Stimulated activated CD8-positive, alpha-beta memory T cell treated with anti-CD3 and anti-CD28 coated beads, Interleukin-15, amount 100 ng/mL, for 24 hours (primary cell): ENCODE measurements at regions not wholly inside any gene's neighbourhood (a gene's known extent, or its start where the extent isn't known, plus 50 kb on each side); places are given as distances from the start of the nearest gene placed in this dataset.
"Not testable (repeated sequence)": the region's sequence is repeated elsewhere in the genome, so short reads cannot be mapped to it uniquely, and the experiment has no call there.

Experiments used
- DNase-seq: peaks from one replicate; pipeline ENCODE4 v3.0.0-alpha.2; 2020; ENCODE audit warnings: low read depth

GRCh38 chr2:193469251-193469650 lies 1274.5 kb upstream of the TMEFF2 start:
- no peak for DNase-seq

DNA sequence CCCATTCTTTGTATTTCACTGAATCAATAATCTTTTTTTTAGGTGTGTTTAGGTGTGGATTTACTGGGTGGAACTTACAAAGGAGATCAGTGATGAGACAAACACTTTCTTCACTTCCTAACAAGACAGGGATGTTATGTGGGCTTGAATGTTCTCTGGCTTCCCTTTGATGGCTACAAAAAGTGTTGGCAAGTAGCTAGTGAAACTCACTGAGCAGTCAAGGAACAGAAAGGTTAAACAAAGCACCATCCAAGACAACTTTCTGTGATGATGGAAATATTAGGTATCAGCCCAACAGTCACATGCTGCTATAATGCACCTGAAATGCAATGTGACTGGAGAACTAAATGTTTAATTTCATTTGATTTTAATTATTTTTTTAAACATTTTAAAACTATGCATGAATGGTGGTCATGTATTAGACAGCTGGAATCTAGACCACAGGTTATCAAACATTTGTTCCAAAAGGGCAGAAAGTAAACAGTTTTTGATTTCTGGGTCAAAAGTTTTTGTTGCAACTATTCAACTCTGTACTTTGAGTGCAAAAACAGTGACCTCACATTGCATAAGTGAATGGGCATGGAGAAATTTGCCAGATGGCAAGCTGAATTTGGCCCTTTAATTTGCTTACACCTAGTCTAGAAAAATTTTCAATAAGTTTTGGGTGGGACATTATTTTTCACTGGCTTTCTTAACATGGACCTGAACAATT lies 1272.7 kb upstream of the TMEFF2 start:
- no peak for DNase-seq

DNA sequence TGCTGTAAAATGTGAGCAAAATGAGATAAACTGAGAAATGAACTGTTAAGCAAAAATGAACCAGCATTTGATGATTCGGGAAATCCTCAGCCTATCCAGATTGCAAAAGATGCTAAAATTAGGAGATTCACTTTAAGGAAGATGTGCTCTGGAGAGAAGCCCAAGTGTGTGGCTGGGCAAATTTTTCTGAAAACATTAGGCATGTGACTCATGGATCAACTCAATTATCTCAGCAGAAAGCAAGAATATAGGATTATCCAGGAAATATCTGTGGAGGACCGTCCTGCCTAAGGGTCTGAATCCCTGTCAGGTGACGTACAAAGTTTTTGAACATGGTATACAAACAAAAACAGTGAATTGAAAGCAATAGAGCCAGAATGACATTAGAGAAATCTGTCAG lies 1268.3 kb upstream of the TMEFF2 start:
- DNase-seq: no peak

DNA sequence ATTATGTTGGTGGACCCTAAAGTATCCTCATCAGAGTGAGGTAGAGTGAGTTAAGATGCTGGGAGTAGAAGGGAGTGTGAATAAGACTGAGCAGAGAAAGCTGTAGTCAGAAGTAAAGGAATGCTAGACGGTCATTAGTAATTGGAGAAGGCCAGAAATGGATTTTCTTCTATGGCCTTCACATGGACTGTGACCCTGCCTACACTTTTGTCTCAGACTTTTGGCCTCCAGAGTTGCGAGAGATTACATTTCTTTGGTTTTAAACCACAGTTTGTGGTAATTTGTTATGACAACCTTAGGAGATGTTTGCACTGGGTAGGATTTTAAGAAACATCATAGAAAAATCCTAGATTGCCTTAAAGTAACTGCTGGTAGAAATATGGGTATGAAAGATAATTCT lies 1267.7 kb upstream of the TMEFF2 start:
- no peak for DNase-seq

DNA sequence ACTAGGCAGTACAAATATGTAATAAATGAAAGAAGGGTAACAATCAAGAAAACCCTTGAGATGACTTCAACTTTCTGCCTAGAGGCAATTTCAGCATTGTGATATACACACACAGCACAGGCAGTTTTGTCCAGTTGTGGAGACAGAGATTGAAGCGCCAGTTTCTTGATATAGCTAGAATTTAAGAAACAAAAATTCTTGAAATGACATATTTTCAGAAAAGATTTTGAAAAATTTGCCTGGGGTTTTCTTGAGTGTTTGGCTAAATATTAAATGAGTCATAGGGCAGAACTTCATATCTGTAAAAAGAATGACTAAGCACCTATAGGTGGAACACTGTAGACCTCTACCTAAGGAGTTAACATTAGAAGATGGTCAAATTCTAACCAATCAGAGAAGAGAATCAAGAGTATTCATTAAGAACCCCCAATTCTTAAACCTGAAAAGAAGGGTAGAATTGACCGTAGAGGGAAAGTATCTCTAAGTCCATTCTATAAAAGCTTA lies 1266.8 kb upstream of the TMEFF2 start:
- DNase-seq: no peak

- no peak for DNase-seq
These were observed 1252.2 kb upstream of the TMEFF2 start for GRCh38 chr2:193446967-193447366.

- DNase-seq: no peak
These were observed 1247.6 kb upstream of the TMEFF2 start for GRCh38 chr2:193442293-193442692.

- DNase-seq: no peak
These were observed 1233.6 kb upstream of the TMEFF2 start for GRCh38 chr2:193428336-193428818.

DNA sequence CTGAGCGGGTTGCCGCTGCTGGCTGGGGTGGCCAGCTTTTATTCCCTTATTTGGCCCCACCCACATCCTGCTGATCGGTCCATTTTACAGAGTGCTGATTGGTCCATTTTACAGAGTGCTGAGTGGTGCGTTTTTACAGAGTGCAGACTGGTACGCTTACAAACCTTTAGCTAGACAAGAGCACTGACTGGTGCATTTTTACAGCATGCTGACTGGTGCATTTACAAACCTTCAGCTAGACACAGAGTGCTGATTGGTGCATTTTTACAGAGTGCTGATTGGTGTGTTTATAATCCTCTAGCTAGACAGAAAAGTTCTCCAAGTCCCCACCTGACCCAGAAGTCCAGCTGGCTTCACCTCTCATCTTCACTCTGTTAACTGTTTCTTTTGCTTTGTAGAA lies 1217.6 kb upstream of the TMEFF2 start:
- DNase-seq: not testable (repeated sequence)

GRCh38 chr2:193409951-193410350 lies 1215.2 kb upstream of the TMEFF2 start:
- no peak for DNase-seq

DNA sequence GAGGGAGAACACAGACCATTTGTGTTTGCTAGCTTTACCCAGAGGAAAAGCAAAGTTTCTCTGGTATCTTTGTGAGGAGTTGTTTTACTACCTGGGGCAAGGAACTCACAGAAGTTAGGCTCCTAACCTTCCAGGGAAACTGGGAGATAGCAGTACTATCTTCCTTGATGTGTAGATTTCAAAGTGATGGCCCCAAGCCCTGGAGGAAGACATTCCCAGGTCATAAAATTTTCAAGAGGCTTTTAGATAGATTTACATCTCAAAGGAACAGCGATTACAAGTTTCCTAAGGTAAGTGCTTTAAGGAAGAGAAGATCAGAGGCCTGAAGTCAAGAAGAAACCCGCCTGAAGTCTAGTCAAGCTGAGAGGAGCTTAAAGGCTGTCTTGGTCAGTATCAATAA lies 1187.8 kb upstream of the TMEFF2 start:
- DNase-seq: no peak

DNA sequence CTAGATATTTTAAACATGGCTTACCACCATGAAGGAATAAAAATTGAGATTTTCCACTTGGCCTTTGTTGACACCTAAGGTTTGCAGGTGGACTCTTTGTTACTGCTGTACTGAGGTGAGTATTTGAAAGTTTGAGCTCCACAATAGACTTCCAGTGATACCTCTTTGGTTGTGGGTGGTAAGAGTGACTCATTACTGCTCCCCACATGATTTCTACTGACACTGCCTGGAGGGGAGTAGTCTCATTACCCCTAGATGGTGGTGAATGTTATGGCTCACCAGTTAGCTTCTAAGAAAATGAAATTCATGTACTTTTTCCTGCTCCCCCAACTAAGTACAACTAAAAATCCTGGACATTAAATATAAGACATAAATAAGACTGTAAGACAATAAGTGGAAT lies 1183.1 kb upstream of the TMEFF2 start:
- DNase-seq: no peak

DNA sequence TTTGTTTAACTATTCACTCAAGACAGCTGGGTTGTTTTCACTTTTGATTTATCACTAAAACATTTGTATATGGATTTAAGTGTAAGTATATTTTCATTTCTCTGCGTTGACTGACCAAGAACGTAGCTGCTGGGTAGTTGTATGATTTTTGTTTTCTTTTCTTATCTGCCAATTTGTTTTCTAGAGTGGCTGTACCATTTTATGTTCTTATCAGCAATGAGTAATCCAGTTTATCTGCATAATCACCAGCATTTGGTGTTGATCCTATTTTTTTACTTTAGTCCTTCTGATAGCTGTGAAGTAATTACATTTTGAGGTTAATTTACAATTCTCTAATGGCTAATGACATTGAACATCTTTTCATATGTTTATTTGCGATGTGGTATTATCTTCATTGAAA lies 1178.4 kb upstream of the TMEFF2 start:
- no peak for DNase-seq

DNA sequence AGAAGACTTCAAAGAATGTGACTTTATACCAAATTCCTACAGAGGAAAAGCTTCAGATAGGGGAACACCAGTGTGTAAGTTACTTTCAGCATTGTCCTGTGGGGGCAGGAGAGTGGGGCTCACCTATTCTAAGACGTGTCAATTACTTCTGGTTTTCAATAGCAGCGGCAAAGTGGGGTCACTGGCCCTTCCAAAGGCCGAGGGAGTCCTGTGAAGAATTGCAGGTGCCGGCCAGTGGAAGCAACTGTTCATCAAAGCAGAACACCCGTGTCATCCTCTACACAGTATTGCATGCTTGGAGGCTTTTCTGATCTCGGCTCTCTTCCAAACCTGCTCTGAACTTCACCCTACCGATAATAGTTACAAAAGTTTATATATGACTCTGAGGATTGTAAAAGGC lies 1176.5 kb upstream of the TMEFF2 start:
- no peak for DNase-seq

GRCh38 chr2:193368615-193369014 lies 1173.9 kb upstream of the TMEFF2 start:
- no peak for DNase-seq

GRCh38 chr2:193357508-193357907 lies 1162.8 kb upstream of the TMEFF2 start:
- no peak for DNase-seq

DNA sequence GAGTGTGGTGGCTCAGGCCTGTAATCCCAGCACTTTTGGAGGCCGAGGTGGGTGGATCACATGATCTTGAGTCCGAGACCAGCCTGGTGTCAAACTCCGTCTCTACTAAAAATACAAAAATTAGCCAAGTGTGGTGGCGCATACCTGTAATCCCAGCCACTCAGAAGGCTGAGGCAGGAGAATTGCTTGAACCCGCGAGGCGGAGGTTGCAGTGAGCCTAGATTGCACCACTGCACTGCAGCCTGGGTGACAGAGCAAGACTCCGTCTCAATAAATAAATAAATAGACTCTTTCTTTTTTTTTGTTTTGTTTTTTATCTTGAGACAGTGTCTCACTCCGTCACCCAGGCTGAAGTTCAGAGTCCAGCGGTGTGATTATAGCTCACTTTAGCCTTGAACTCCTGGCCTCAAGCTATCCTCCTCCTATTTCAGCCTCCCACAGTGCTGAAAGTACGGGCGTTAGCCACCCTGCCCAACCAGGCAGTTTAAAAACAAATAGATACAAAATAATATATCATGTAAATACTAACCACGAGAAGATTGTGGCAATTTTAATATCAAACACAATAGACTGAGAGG lies 1158.0 kb upstream of the TMEFF2 start:
- not testable (repeated sequence) for DNase-seq

DNA sequence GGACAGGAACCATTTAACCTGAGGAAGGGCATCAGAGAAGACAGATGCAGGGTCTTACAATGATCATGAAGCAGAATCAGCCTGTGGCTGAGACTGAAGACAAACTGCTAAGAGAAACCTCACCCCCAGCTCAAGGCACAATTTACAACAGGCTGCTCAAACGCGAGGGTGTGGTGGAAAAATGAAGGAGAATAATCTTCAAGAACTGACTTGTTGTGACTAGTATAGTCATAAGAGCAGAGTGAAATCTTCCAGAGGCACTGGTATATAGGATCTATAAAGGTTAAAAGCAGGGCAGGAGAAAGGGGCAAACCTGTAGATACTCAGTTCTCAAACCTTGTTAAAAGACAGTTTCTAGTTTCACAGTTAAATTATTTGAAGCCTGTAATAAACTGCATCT lies 1155.8 kb upstream of the TMEFF2 start:
- no peak for DNase-seq

GRCh38 chr2:193349642-193350041 lies 1154.9 kb upstream of the TMEFF2 start:
- no peak for DNase-seq

DNA sequence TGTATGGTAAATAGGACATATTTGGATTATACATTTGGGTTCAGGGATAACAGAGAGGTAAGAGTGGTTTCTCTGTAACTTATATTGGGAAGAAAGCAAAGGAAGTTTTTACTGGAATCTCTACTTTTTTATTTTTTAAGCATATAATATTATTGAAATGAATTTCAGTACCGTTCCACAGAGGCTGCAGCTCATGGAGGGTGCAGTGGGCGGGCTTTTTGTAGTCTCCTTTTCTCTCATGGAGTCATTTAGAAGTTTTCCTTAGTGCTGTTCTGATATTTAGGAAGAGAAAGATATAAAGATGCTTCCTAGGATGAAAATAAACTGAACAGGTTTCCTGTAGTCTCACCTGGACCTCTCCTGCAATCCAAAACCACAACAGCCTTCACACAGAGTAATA lies 1153.3 kb upstream of the TMEFF2 start:
- no peak for DNase-seq

- no peak for DNase-seq
These were observed 1142.0 kb upstream of the TMEFF2 start for GRCh38 chr2:193336781-193337180.

DNA sequence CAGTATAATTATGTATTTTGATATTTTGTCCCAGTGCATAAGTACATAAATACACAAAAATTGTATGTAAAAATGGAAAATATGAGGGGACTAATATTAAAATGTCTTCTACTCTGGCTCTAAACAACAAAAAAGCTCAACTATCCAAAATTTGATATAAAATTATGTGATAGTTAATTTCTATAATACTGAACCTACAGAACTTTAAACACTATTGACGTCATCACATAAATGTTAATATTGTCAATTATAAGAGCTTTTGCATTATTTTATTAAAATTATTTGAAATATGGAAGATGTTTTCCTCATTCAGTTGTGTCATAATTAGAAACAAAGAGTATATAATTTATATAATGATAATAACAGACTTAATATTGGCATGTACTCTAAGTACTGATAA lies 1139.7 kb upstream of the TMEFF2 start:
- no peak for DNase-seq

DNA sequence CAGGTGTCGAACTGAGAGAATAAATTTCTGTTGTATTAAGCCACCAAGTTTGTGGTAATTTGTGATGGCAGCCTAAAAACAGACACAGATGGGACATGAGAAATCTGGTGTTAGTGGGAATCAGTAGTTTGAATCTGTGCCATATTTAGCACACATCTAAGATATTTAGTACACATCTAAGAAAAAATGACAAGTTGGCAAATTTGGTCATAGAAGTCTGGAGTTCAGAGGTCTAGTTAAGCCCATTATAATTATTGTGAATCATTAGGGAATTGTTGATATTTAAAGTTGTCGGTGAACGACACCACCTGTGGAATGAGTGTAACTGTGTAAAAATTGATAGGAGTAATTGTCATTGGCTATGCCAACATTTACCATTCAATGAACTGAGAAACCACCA lies 1138.8 kb upstream of the TMEFF2 start:
- no peak for DNase-seq

GRCh38 chr2:193332941-193333340 lies 1138.2 kb upstream of the TMEFF2 start:
- no peak for DNase-seq
